Heart left ventricle (tissue), 13 donors: ENCODE measurements at regions not wholly inside any gene's neighbourhood (a gene's known extent, or its start where the extent isn't known, plus 50 kb on each side); places are given as distances from the start of the nearest gene placed in this dataset.

Experiments used
- POLR2A ChIP-seq, 2 donors: fragments of 450-650 bp; IDR thresholded peaks; one replicate each; pipeline ENCODE4 v1.6.1; 2017; ENCODE audit warnings: antibody characterized with exemption in 2 of 2, mild to moderate bottlenecking in 2 of 2, moderate library complexity in 2 of 2
- TF ChIP-seq, protein P1 (sequence below), 12 donors: fragments of 200-600 bp; sonication (generic) in 4 of 12; IDR thresholded peaks; one replicate each; pipeline versions ENCODE4 v1.5.0 to v1.8.0; 2018 to 2022; ENCODE audit warnings: antibody characterized with exemption in 12 of 12, mild to moderate bottlenecking in 5 of 12
- donor health status: ischemic (EF 13 %, LVEDD 7.1; RV severe dilation, severe dysfunction).
- donor health status: DM: no; HTN: yes; CAD: no.
- donor health status: DM: no; HTN: no; CAD: no.
- donor health status: ischemic (EF 25% LVEDD 6.9; RV normal size, moderate dysfunction).
- donor health status: ischemic (EF 25% LVEDD 5.7; RV mildly dilated, moderate dysfunction).
- donor health status: ischemic (EF 35%, LVEDD 5.7; RV mildly dilated, moderate dysfunction).
- donor health status: nonischemic (EF 11% LVEDD 7.7; RV severe dilation, severe dysfunction).
- donor health status: DM: yes; HTN: yes; CAD: no.
- donor health status: PGD.
- donor health status: ischemic (EF 29% LVEDD 5.4; RV normal size, mild dysfunction).
- donor health status: nonischemic (EF 23%, LVEDD 6.1; RV moderate dilation, normal function).

DNA sequence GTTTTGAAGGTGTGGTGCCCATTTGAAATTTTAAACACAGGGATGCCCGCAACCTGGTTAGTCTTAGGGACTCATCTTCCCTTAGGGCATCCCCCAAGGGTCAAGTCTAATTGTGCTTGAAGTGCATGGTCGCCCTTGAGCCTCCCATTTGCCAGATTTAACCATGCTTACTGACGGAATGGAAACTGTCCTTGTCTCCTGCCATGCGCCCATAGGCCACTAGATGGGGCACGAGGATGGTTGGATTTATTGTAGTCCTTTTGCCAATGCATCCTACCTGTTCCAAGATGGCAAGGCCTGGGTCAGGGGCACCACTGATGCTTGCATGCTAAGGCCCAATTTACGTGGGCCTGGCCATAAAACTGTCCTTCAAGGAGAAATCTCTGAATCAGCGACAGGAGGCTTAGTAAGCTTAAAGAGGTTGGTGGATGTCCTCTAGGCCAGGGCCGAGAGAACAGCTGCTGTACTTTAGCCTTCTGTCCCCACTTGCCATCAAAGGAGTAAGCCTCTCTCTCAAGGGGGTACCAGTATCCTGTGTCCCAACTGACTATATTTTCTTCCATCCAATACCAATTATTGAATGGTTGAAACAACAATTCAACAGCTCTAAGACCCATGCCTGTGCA, 355.4 kb downstream of the OTOL1 start:
- TF ChIP-seq, protein P1, sequence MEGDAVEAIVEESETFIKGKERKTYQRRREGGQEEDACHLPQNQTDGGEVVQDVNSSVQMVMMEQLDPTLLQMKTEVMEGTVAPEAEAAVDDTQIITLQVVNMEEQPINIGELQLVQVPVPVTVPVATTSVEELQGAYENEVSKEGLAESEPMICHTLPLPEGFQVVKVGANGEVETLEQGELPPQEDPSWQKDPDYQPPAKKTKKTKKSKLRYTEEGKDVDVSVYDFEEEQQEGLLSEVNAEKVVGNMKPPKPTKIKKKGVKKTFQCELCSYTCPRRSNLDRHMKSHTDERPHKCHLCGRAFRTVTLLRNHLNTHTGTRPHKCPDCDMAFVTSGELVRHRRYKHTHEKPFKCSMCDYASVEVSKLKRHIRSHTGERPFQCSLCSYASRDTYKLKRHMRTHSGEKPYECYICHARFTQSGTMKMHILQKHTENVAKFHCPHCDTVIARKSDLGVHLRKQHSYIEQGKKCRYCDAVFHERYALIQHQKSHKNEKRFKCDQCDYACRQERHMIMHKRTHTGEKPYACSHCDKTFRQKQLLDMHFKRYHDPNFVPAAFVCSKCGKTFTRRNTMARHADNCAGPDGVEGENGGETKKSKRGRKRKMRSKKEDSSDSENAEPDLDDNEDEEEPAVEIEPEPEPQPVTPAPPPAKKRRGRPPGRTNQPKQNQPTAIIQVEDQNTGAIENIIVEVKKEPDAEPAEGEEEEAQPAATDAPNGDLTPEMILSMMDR (IDR thresholded peaks at IDR 0.05): peak; percentile 45 to 73 (median 58)
- TF ChIP-seq POLR2A (IDR thresholded peaks at IDR 0.05): no peak
